Tibial nerve (tissue), 4 donors: ENCODE measurements at regions not wholly inside any gene's neighbourhood (a gene's known extent, or its start where the extent isn't known, plus 50 kb on each side); places are given as distances from the start of the nearest gene placed in this dataset.

Experiments
- EP300 ChIP-seq, 2 donors: sonication (generic); formaldehyde crosslinking; IDR thresholded peaks; one replicate each; pipeline ENCODE4 v1.6.1; 2017; ENCODE audit warnings: antibody characterized with exemption in 2 of 2, mild to moderate bottlenecking in 1 of 2
- POLR2A ChIP-seq, 2 donors: fragments of 450-650 bp; IDR thresholded peaks; one replicate each; pipeline ENCODE4 v1.6.1; 2017; ENCODE audit warnings: antibody characterized with exemption in 2 of 2, mild to moderate bottlenecking in 2 of 2, moderate library complexity in 2 of 2
- TF ChIP-seq, protein P1 (sequence below), 5 experiments: fragments of 200-600 bp in 3 of 5; fragments of 450-650 bp in 2 of 5; sonication (generic) in 3 of 5; IDR thresholded peaks; one replicate each; pipeline ENCODE4 v1.5.1; 2016 to 2019; ENCODE audit warnings: antibody characterized with exemption in 5 of 5, mild to moderate bottlenecking in 3 of 5, moderate library complexity in 2 of 5

DNA sequence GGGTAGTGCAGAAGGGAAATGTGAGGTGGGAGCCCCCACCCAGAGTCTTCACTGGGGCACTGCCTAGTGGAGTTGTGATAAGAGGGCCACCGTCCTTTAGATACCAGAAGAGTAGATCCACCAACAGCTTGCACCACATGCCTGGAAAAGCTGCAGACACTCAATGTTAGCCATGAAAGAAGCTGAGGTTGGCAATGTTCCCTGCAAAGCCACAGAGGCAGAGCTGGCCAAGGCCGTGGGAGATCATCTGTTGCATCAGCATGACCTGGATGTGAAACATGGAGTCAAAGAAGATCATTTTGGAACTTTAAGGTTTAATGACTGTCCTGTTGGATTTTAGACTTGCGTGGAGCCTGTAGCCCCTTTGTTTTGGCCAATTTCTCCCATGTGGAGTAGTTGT lies 468.4 kb upstream of the FOXG1 start:
- TF ChIP-seq, protein P1, sequence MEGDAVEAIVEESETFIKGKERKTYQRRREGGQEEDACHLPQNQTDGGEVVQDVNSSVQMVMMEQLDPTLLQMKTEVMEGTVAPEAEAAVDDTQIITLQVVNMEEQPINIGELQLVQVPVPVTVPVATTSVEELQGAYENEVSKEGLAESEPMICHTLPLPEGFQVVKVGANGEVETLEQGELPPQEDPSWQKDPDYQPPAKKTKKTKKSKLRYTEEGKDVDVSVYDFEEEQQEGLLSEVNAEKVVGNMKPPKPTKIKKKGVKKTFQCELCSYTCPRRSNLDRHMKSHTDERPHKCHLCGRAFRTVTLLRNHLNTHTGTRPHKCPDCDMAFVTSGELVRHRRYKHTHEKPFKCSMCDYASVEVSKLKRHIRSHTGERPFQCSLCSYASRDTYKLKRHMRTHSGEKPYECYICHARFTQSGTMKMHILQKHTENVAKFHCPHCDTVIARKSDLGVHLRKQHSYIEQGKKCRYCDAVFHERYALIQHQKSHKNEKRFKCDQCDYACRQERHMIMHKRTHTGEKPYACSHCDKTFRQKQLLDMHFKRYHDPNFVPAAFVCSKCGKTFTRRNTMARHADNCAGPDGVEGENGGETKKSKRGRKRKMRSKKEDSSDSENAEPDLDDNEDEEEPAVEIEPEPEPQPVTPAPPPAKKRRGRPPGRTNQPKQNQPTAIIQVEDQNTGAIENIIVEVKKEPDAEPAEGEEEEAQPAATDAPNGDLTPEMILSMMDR (IDR thresholded peaks at IDR 0.05), result no peak
- TF ChIP-seq POLR2A (IDR thresholded peaks at IDR 0.05) (no peak), EP300 (IDR thresholded peaks at IDR 0.05) (no peak)
